ENCODE measurements at regions not wholly inside any gene's neighbourhood (a gene's known extent, or its start where the extent isn't known, plus 50 kb on each side); places are given as distances from the start of the nearest gene placed in this dataset.

DNA sequence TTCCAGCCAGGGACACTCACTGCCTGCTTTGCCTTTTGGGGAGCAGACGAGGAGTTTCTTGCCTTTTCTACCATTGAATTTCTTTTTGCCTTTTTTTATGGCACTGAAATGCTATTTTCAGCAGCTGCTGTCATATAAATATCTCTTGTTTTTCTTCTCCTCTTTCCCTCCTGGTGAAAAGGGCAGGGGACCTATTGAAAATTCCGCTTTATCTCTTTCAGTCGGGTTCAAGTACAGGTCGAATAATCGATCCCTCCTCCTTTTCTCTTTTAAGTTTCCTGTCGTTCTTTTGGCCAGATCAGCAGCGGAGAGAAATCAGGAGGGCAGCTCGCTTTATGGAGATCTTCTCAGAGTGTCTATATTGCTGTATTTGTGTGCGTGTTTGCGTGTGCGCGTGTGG, 67.4 kb upstream of the CASZ1 start:
- RAD21 ChIA-PET (ENCODE audit: unreplicated experiment): interaction anchor here (1.2 to 1.3 kb wide), 2 partner anchors 356 to 369 kb away, joined by 4 to 5 read pairs; no protein-coding TSS in a partner anchor
- ATAC-seq (no peak), FAIRE-seq (no peak), DNase-seq (ENCODE audit: low read depth, low spot score) (no peak)
- in situ Hi-C loops (cut with MboI): loop anchor here (10.0 kb wide), 1 partner anchor 429 kb away; the partner anchor contains the start of gene CENPS
- Histone ChIP-seq H3K9me3 (replicated peaks; ENCODE audit: control insufficient read depth, insufficient read depth, low read length) (no peaks in the 10 kb centered on the region), H3K4me3 (no peak overlapping the region), H3K36me3 (ENCODE audit: control insufficient read depth in 2 of 2, insufficient read depth in 2 of 2, low read length in 1 of 2) (no peaks in the 10 kb centered on the region), H3K27ac (ENCODE audit: control insufficient read depth, insufficient read depth) (no peak overlapping the region), H2AFZ (ENCODE audit: control insufficient read depth, low read depth, low read length) (no peak overlapping the region), H3K4me2 (ENCODE audit: control insufficient read depth, insufficient read depth) (no peak overlapping the region), H4K20me1 (ENCODE audit: control insufficient read depth, insufficient read depth) (no peaks in the 10 kb centered on the region), H3K4me1 (ENCODE audit: control insufficient read depth, insufficient read depth, low read length) (0 out of 2 replicates have a peak, but pooled peaks cover 5% of the 10 kb centered on the region), H3K27me3 (replicated peaks in 1 of 2; ENCODE audit: control insufficient read depth in 2 of 2, insufficient read depth in 2 of 2, low read length in 1 of 2) (peaks cover 2 to 6% of the 10 kb centered on the region in 2 experiments; a peak in 3 of 4 replicates), H3K79me2 (ENCODE audit: control insufficient read depth, insufficient read depth, low read length) (no peaks in the 10 kb centered on the region), H3K9ac (ENCODE audit: control insufficient read depth, insufficient read depth, low read length) (no peak overlapping the region)
- intact Hi-C loops (cut with micrococcal nuclease; ENCODE audit: unreplicated experiment): loop anchor here (2.0 kb wide), 1 partner anchor 357 kb away; no protein-coding TSS in a partner anchor
- no TSS peak for BruUV-seq (replicated peaks)
- TF ChIP-seq CREB1 (IDR thresholded peaks at IDR 0.05; ENCODE audit: low read depth) (no peak), BCL11A (IDR thresholded peaks at IDR 0.05; ENCODE audit: low read depth, low read length) (no peak), RBBP5 (conservative IDR thresholded peaks at IDR 0.05) (no peak), SIX5 (IDR thresholded peaks at IDR 0.05; ENCODE audit: low read depth, low read length, severe bottlenecking) (no peak), CBFB (IDR thresholded peaks at IDR 0.05; ENCODE audit: low read depth) (no peak), POLR2A (IDR thresholded peaks at IDR 0.05; ENCODE audit: low read depth, low read length) (no peak), CHD2 (IDR thresholded peaks at IDR 0.05; ENCODE audit: borderline replicate concordance, low read depth, low read length) (no peak), FOXM1 (IDR thresholded peaks at IDR 0.05; ENCODE audit: low read depth, low read length) (no peak), YBX1 (IDR thresholded peaks at IDR 0.05) (no peak), ZNF24 (IDR thresholded peaks at IDR 0.05) (no peak), PML (IDR thresholded peaks at IDR 0.05; ENCODE audit: low read length) (no peak), IRF3 (IDR thresholded peaks at IDR 0.05) (no peak), ZNF274 (IDR thresholded peaks at IDR 0.05; ENCODE audit: insufficient read depth, insufficient read length) (no peak), YY1 (IDR thresholded peaks at IDR 0.05; ENCODE audit: low read depth, low read length) (no peak), WRNIP1 (IDR thresholded peaks at IDR 0.05; ENCODE audit: borderline replicate concordance, low read depth, low read length) (no peak), GABPA (IDR thresholded peaks at IDR 0.05; ENCODE audit: low read depth) (no peak), NFIC (IDR thresholded peaks at IDR 0.05; ENCODE audit: low read depth, low read length) (no peak)
- TF ChIP-seq, protein P1, sequence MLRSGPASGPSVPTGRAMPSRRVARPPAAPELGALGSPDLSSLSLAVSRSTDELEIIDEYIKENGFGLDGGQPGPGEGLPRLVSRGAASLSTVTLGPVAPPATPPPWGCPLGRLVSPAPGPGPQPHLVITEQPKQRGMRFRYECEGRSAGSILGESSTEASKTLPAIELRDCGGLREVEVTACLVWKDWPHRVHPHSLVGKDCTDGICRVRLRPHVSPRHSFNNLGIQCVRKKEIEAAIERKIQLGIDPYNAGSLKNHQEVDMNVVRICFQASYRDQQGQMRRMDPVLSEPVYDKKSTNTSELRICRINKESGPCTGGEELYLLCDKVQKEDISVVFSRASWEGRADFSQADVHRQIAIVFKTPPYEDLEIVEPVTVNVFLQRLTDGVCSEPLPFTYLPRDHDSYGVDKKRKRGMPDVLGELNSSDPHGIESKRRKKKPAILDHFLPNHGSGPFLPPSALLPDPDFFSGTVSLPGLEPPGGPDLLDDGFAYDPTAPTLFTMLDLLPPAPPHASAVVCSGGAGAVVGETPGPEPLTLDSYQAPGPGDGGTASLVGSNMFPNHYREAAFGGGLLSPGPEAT (IDR thresholded peaks at IDR 0.05; ENCODE audit: low read depth): no peak
- POLR2A ChIA-PET: no interaction called here
- SMC1A ChIA-PET (ENCODE audit: uncharacterized antibody, unreplicated experiment): interaction anchor here (0.6 to 0.7 kb wide), 3 partner anchors 11 to 702 kb away, joined by 3 read pairs; no protein-coding TSS in a partner anchor
- WGBS (ENCODE audit: insufficient coverage, insufficient replicate concordance, low lambda C conversion rate, missing lambda C conversion rate): 49% methylated on average over 12 of the region's 12 CpGs
- CTCF ChIA-PET: interaction anchor here (1.6 to 4.5 kb wide), 4 partner anchors 172 to 366 kb away, joined by 4 to 29 read pairs (median 14); no protein-coding TSS in a partner anchor

Measured in GM12878 (cell line).